ENCODE measurements at regions not wholly inside any gene's neighbourhood (a gene's known extent, or its start where the extent isn't known, plus 50 kb on each side); places are given as distances from the start of the nearest gene placed in this dataset.

DNA sequence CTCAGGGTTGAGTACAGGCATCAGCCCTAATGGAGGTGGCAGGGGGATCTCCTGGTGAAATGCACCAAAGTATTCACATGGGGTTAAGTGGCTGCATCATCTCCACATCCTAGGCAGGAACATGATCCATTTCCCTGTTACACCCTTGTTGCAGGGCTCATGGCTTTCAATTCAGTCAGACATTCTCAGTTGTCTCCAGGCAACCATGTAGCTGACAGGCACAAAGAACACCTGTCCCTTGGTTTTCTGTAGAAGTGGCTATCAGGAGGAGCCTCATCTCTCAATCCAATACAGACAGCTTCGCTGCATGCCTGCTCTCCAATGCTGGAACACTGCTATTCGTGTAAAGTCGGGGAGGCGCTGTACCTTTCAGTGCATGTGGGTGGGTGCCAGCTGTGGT is 299.0 kb upstream of the FOXG1 start:
- TF ChIP-seq NFRKB (IDR thresholded peaks at IDR 0.05) (no peak), ZNF384 (IDR thresholded peaks at IDR 0.05) (no peak), SUZ12 (IDR thresholded peaks at IDR 0.05) (no peak), HDGF (IDR thresholded peaks at IDR 0.05; ENCODE audit: borderline replicate concordance) (no peak), FOXK2 (IDR thresholded peaks at IDR 0.05) (no peak), BHLHE40 (IDR thresholded peaks at IDR 0.05; ENCODE audit: borderline replicate concordance) (no peak), ARNT (IDR thresholded peaks at IDR 0.05) (no peak), TARDBP (IDR thresholded peaks at IDR 0.05) (no peak), FOXA1 (IDR thresholded peaks at IDR 0.05) (no peak), SP1 (IDR thresholded peaks at IDR 0.05) (no peak), L3MBTL2 (conservative IDR thresholded peaks at IDR 0.05) (no peak), ELF4 (IDR thresholded peaks at IDR 0.05) (no peak)
- TF ChIP-seq, protein P1, sequence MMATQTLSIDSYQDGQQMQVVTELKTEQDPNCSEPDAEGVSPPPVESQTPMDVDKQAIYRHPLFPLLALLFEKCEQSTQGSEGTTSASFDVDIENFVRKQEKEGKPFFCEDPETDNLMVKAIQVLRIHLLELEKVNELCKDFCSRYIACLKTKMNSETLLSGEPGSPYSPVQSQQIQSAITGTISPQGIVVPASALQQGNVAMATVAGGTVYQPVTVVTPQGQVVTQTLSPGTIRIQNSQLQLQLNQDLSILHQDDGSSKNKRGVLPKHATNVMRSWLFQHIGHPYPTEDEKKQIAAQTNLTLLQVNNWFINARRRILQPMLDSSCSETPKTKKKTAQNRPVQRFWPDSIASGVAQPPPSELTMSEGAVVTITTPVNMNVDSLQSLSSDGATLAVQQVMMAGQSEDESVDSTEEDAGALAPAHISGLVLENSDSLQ (IDR thresholded peaks at IDR 0.05) = no peak

Measured in HEK293T (cell line).